Mammary epithelial cell (primary cell): ENCODE measurements at regions not wholly inside any gene's neighbourhood (a gene's known extent, or its start where the extent isn't known, plus 50 kb on each side); places are given as distances from the start of the nearest gene placed in this dataset.

Source experiments
- CTCF ChIP-seq, 2 donors: IDR thresholded peaks in 1 of 2; conservative IDR thresholded peaks in 1 of 2; 2 replicates each; pipeline ENCODE4 v1.5.1; 2011 to 2012; ENCODE audit warnings: inconsistent platforms in 2 of 2, low read length in 2 of 2, mild to moderate bottlenecking in 2 of 2, control low read depth in 1 of 2, low read depth in 1 of 2; ENCODE audit not compliant: insufficient read depth in 1 of 2; ENCODE audit errors: extremely low read depth in 1 of 2
- EZH2 ChIP-seq: IDR thresholded peaks from 2 replicates; pipeline ENCODE4 v1.6.1; 2012; ENCODE audit warnings: low read length, inconsistent platforms, borderline replicate concordance

GRCh38 chr11:44379141-44380008 lies 69.4 kb upstream of the ALX4 start:
- TF ChIP-seq CTCF (conservative IDR thresholded peaks at IDR 0.05 in 1 of 2, IDR thresholded peaks at IDR 0.05 in 1 of 2; ENCODE audit: extremely low read depth in 1 of 2, insufficient read depth in 1 of 2, low read depth in 1 of 2, low read length in 2 of 2) (no peak), EZH2 (no peak)
